Body of pancreas (tissue), 4 donors: ENCODE measurements at regions not wholly inside any gene's neighbourhood (a gene's known extent, or its start where the extent isn't known, plus 50 kb on each side); places are given as distances from the start of the nearest gene placed in this dataset.
"Not testable (repeated sequence)": the region's sequence is repeated elsewhere in the genome, so short reads cannot be mapped to it uniquely, and the experiment has no call there.

Source experiments
- POLR2A ChIP-seq, 3 donors: fragments of 450-650 bp; IDR thresholded peaks; one replicate each; pipeline ENCODE4 v1.6.1; 2016; ENCODE audit warnings: antibody characterized with exemption in 3 of 3, mild to moderate bottlenecking in 2 of 3
- TF ChIP-seq, protein P1 (sequence below), 7 experiments: fragments of 450-650 bp in 4 of 7; fragments of 200-600 bp in 3 of 7; sonication (generic) in 3 of 7; IDR thresholded peaks; one replicate each; pipeline ENCODE4 v1.5.1; 2016 to 2019; ENCODE audit warnings: antibody characterized with exemption in 7 of 7

DNA sequence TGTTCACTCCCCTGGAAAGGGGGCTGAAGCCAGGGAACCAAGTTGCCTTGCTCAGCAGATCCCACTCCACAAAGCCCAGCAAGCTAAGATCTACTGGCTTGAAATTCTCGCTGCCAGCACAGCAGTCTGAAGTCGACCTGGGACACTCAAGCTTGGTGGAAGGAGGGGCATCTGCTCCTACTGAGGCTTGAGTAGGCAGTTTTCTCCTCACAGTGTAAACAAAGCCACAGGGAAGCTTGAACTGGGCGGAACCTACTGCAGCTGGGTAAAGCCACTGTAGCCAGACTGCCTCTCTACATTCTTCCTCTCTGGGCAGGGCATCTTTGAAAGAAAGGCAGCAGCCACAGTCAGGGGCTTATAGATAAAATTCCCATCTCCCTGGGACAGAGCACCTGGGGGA, 495.0 kb downstream of the USP25 start:
- TF ChIP-seq, protein P1, sequence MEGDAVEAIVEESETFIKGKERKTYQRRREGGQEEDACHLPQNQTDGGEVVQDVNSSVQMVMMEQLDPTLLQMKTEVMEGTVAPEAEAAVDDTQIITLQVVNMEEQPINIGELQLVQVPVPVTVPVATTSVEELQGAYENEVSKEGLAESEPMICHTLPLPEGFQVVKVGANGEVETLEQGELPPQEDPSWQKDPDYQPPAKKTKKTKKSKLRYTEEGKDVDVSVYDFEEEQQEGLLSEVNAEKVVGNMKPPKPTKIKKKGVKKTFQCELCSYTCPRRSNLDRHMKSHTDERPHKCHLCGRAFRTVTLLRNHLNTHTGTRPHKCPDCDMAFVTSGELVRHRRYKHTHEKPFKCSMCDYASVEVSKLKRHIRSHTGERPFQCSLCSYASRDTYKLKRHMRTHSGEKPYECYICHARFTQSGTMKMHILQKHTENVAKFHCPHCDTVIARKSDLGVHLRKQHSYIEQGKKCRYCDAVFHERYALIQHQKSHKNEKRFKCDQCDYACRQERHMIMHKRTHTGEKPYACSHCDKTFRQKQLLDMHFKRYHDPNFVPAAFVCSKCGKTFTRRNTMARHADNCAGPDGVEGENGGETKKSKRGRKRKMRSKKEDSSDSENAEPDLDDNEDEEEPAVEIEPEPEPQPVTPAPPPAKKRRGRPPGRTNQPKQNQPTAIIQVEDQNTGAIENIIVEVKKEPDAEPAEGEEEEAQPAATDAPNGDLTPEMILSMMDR (IDR thresholded peaks at IDR 0.05) = not testable (repeated sequence)
- TF ChIP-seq POLR2A (IDR thresholded peaks at IDR 0.05) = not testable (repeated sequence)
